Activated CD8-positive, alpha-beta T cell treated with anti-CD3 and anti-CD28 coated beads for 36 hours (primary cell): ENCODE measurements at regions not wholly inside any gene's neighbourhood (a gene's known extent, or its start where the extent isn't known, plus 50 kb on each side); places are given as distances from the start of the nearest gene placed in this dataset.
"Not testable (repeated sequence)": the region's sequence is repeated elsewhere in the genome, so short reads cannot be mapped to it uniquely, and the experiment has no call there.

ENCODE experiments used
- ATAC-seq: fragments of 200-7000 bp; cut with Tn5 transposase; one replicate; pipeline ENCODE4 v1.10.0; 2021; ENCODE audit warnings: mild to moderate bottlenecking, moderate library complexity
- CTCF ChIA-PET: fragments of 350-600 bp; sonication (Branson Sonifier 250); formaldehyde crosslinking; loops from one replicate; lab custom pipeline; 2021; ENCODE audit warnings: antibody characterized with exemption; lab: Charles Lee
- POLR2A ChIA-PET: fragments of 350-600 bp; sonication (Branson Sonifier 250); formaldehyde crosslinking; loops from one replicate; lab custom pipeline; 2021; ENCODE audit warnings: antibody characterized with exemption; lab: Charles Lee
- DNase-seq: peaks from one replicate; pipeline ENCODE4 v3.0.0-alpha.2; 2020
- H3K27ac Mint-ChIP-seq: one replicate; pipeline ENCODE4 v1.8.0; 2021; ENCODE audit warnings: mild to moderate bottlenecking, mixed read lengths
- H3K27me3 Mint-ChIP-seq: one replicate; pipeline ENCODE4 v1.8.0; 2021; ENCODE audit warnings: mixed read lengths
- H3K36me3 Mint-ChIP-seq: one replicate; pipeline ENCODE4 v1.8.0; 2021; ENCODE audit warnings: low read depth, mixed read lengths
- H3K4me1 Mint-ChIP-seq: one replicate; pipeline ENCODE4 v1.8.0; 2021; ENCODE audit warnings: low read depth, mixed read lengths
- H3K4me3 Mint-ChIP-seq: one replicate; pipeline ENCODE4 v1.8.0; 2021; ENCODE audit warnings: mild to moderate bottlenecking, moderate library complexity, mixed read lengths
- H3K9me3 Mint-ChIP-seq: one replicate; pipeline ENCODE4 v1.8.0; 2021; ENCODE audit warnings: mixed read lengths
- CTCF ChIP-seq: fragments of 200-600 bp; IDR thresholded peaks from one replicate; pipeline ENCODE4 v1.8.0; 2022; ENCODE audit warnings: antibody characterized with exemption, mild to moderate bottlenecking
- intact Hi-C: fragments of 100-400 bp; cut with micrococcal nuclease; formaldehyde crosslinking; loops from one replicate; pipeline ENCODE4 v1.10.0; 2022

GRCh38 chr10:42177793-42178689, 460.3 kb downstream of the ZNF33B start:
- H3K36me3 Mint-ChIP-seq, CTCF ChIA-PET, H3K27ac Mint-ChIP-seq, intact Hi-C loops, ATAC-seq, H3K9me3 Mint-ChIP-seq, H3K4me1 Mint-ChIP-seq, POLR2A ChIA-PET: not testable (repeated sequence)
- H3K27me3 Mint-ChIP-seq, result peaks cover 42% of the 10 kb centered on the region
- peak overlapping the region; percentile 29 for H3K4me3 Mint-ChIP-seq
- DNase-seq, result peak; percentile 7
- TF ChIP-seq CTCF, result peak; percentile 30

GRCh38 chr10:42177077-42177792, 461.1 kb downstream of the ZNF33B start:
- Mint-ChIP-seq H3K36me3 (peaks cover 5% of the 10 kb centered on the region), H3K4me3 (no peak overlapping the region), H3K4me1 (peaks cover 4% of the 10 kb centered on the region), H3K27ac (no peak overlapping the region), H3K27me3 (peaks cover 42% of the 10 kb centered on the region), H3K9me3 (peaks cover 6% of the 10 kb centered on the region)
- no peak for DNase-seq
- CTCF ChIA-PET, result no interaction called here
- ATAC-seq, result no peak
- POLR2A ChIA-PET, result no interaction called here
- no peak for TF ChIP-seq CTCF
- intact Hi-C loops, result no loop called here

- no peaks in the 10 kb centered on the region for H3K4me1 Mint-ChIP-seq
- ChIA-PET CTCF (no interaction called here), POLR2A (no interaction called here)
- no peak for TF ChIP-seq CTCF
- peaks cover 3% of the 10 kb centered on the region for H3K36me3 Mint-ChIP-seq
- peaks cover 2% of the 10 kb centered on the region for H3K27me3 Mint-ChIP-seq
- ATAC-seq (no peak), DNase-seq (no peak)
- H3K4me3 Mint-ChIP-seq, result no peak overlapping the region
- intact Hi-C loops, result no loop called here
- peaks cover 13% of the 10 kb centered on the region for H3K9me3 Mint-ChIP-seq
- H3K27ac Mint-ChIP-seq, result no peak overlapping the region
Observed at GRCh38 chr10:42150428-42151061, 487.8 kb downstream of the ZNF33B start.

- TF ChIP-seq CTCF, result no peak
- ChIA-PET CTCF (no interaction called here), POLR2A (no interaction called here)
- Mint-ChIP-seq H3K9me3 (peaks cover 13% of the 10 kb centered on the region), H3K36me3 (peaks cover 3% of the 10 kb centered on the region), H3K27ac (no peak overlapping the region), H3K4me3 (no peak overlapping the region), H3K4me1 (no peaks in the 10 kb centered on the region), H3K27me3 (peaks cover 2% of the 10 kb centered on the region)
- ATAC-seq, result no peak
- intact Hi-C loops, result no loop called here
- no peak for DNase-seq
Observed at GRCh38 chr10:42149722-42150427, 488.5 kb downstream of the ZNF33B start.
